Caco-2 (cell line): ENCODE measurements at regions not wholly inside any gene's neighbourhood (a gene's known extent, or its start where the extent isn't known, plus 50 kb on each side); places are given as distances from the start of the nearest gene placed in this dataset.

Experiments
- BruUV-seq: library from RNA; stranded (reverse); fragments of 400-500 nt; replicated peaks from 2 replicates; lab custom pipeline; 2021; lab: Mats Ljungman, UMichigan
- CTCF ChIA-PET: fragments of 300-600 bp; sonication (Branson Sonifier 250); formaldehyde crosslinking; loops from one replicate; lab custom pipeline; 2022; ENCODE audit warnings: antibody characterized with exemption; lab: Charles Lee
- POLR2A ChIA-PET: fragments of 300-600 bp; sonication (Branson Sonifier 250); formaldehyde crosslinking; loops from one replicate; lab custom pipeline; 2022; ENCODE audit warnings: antibody characterized with exemption; lab: Charles Lee
- DNase-seq, 2 experiments: peaks; one replicate each; pipeline versions ENCODE4 v3.0.0 to v3.0.0-alpha.2; 2020 to 2022
- H3K27me3 ChIP-seq: replicated peaks from 2 replicates; pipeline ENCODE4 v1.6.0; 2011; ENCODE audit warnings: low read length; ENCODE audit not compliant: control insufficient read depth, insufficient read depth
- H3K36me3 ChIP-seq: 2 replicates; pipeline ENCODE4 v1.5.1; 2011; ENCODE audit warnings: low read length; ENCODE audit not compliant: control insufficient read depth, insufficient read depth
- H3K4me1 ChIP-seq: fragments of 250-450 bp; sonication (Bioruptor Pico); 2 replicates; pipeline ENCODE4 v1.5.1; 2020; ENCODE audit warnings: mild to moderate bottlenecking
- H3K4me3 ChIP-seq: 2 replicates; pipeline ENCODE4 v1.5.1; 2011; ENCODE audit warnings: low read depth, mild to moderate bottlenecking, control low read depth, low read length
- H3K9me3 ChIP-seq: fragments of 250-450 bp; sonication (Bioruptor Pico); 2 replicates; pipeline ENCODE4 v1.5.1; 2020; ENCODE audit warnings: mild to moderate bottlenecking, moderate library complexity
- H3K27ac Mint-ChIP-seq: one replicate; pipeline ENCODE4 v1.8.0; 2022; ENCODE audit warnings: mixed read lengths; ENCODE audit not compliant: unreplicated experiment
- H3K27me3 Mint-ChIP-seq: one replicate; pipeline ENCODE4 v1.8.0; 2022; ENCODE audit warnings: mixed read lengths; ENCODE audit not compliant: insufficient read depth, unreplicated experiment
- H3K36me3 Mint-ChIP-seq: one replicate; pipeline ENCODE4 v1.8.0; 2022; ENCODE audit warnings: mild to moderate bottlenecking, mixed read lengths; ENCODE audit not compliant: insufficient read depth, unreplicated experiment
- H3K4me1 Mint-ChIP-seq: one replicate; pipeline ENCODE4 v1.8.0; 2022; ENCODE audit warnings: low read depth, mixed read lengths; ENCODE audit not compliant: unreplicated experiment
- H3K4me3 Mint-ChIP-seq: one replicate; pipeline ENCODE4 v1.8.0; 2022; ENCODE audit warnings: mild to moderate bottlenecking, moderate library complexity, mixed read lengths; ENCODE audit not compliant: unreplicated experiment
- H3K9me3 Mint-ChIP-seq: one replicate; pipeline ENCODE4 v1.8.0; 2022; ENCODE audit warnings: mixed read lengths; ENCODE audit not compliant: unreplicated experiment
- CTCF ChIP-seq, 2 experiments: fragments of 200-600 bp in 1 of 2; IDR thresholded peaks; 1 replicate in 1 of 2; 2 replicates in 1 of 2; pipeline versions ENCODE4 v1.5.1 to v1.8.0; 2011 to 2022; ENCODE audit warnings: antibody characterized with exemption in 1 of 2, control low read depth in 1 of 2, inconsistent platforms in 1 of 2, low read depth in 1 of 2, low read length in 1 of 2, mild to moderate bottlenecking in 1 of 2, moderate library complexity in 1 of 2; ENCODE audit not compliant: insufficient read depth in 1 of 2, severe bottlenecking in 1 of 2, unreplicated experiment in 1 of 2
- intact Hi-C: fragments of 100-400 bp; cut with micrococcal nuclease; formaldehyde crosslinking; loops from one replicate; pipeline ENCODE4 v1.10.0; 2022; ENCODE audit not compliant: unreplicated experiment

DNA sequence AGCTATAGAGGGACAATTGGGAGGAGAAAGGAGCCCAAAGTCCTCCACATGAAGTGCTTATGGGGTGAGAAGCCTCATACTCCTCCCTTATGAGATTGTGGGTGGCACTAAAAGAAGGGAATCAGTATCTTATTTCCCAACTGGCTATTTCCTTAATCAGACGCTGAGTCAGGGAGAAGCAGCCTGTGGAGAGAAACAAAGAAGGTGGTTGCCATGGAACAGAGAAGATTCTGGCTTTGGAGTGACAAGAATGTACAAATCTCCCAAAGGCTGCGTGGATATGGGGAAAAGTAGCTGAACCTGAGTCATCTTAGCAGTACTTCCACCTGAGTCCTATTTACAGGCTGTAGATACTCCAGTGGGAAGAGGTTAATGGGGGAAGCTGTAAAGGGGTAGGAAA, 115.8 kb upstream of the CWC22 start:
- H3K36me3 Mint-ChIP-seq: no peaks in the 10 kb centered on the region
- Histone ChIP-seq H3K27me3 (no peaks in the 10 kb centered on the region), H3K4me3 (no peak overlapping the region), H3K36me3 (no peaks in the 10 kb centered on the region), H3K9me3 (no peaks in the 10 kb centered on the region), H3K4me1 (no peaks in the 10 kb centered on the region)
- intact Hi-C loops: loop anchor here (5.0 to 10.0 kb wide), 2 partner anchors 484 to 572 kb away; no protein-coding TSS in a partner anchor
- no peak overlapping the region for H3K4me3 Mint-ChIP-seq
- no TSS peak for BruUV-seq
- ChIA-PET CTCF (no interaction called here), POLR2A (no interaction called here)
- no peak for DNase-seq
- no peaks in the 10 kb centered on the region for H3K4me1 Mint-ChIP-seq
- no peak overlapping the region for H3K27ac Mint-ChIP-seq
- peaks cover 5% of the 10 kb centered on the region for H3K27me3 Mint-ChIP-seq
- no peaks in the 10 kb centered on the region for H3K9me3 Mint-ChIP-seq
- TF ChIP-seq CTCF (IDR thresholded peaks at IDR 0.05; ENCODE audit: insufficient read depth in 1 of 2, low read depth in 1 of 2, low read length in 1 of 2, severe bottlenecking in 1 of 2, unreplicated experiment in 1 of 2): no peak

DNA sequence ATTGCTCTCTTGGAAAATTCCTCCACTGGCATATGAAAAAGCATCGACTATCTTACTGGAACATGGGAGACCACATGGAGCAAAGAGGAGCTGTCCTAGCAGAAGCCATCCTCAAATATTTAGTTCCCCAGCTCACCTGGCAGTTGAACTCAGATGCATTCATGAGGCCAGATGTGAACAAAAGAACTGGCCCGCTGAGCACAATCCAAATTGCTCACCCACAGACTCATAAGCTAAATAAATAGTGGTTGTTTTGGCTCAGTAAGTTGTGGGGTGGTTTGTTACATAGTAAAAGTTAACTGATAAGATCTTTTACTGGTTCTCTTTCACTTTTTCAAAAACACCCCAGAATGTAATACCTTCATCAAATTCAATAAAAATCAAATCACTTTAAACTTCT, 108.6 kb upstream of the CWC22 start:
- POLR2A ChIA-PET: no interaction called here
- CTCF ChIA-PET: no interaction called here
- BruUV-seq: no TSS peak

GRCh38 chr2:180115269-180115668, 108.2 kb upstream of the CWC22 start:
- DNase-seq: no peak
- Mint-ChIP-seq H3K4me1 (no peaks in the 10 kb centered on the region), H3K9me3 (no peaks in the 10 kb centered on the region), H3K36me3 (no peaks in the 10 kb centered on the region), H3K27ac (no peak overlapping the region), H3K27me3 (peaks cover 6% of the 10 kb centered on the region), H3K4me3 (no peak overlapping the region)
- Histone ChIP-seq H3K4me3 (no peak overlapping the region), H3K27me3 (no peaks in the 10 kb centered on the region), H3K36me3 (no peaks in the 10 kb centered on the region), H3K4me1 (no peaks in the 10 kb centered on the region), H3K9me3 (no peaks in the 10 kb centered on the region)
- ChIA-PET CTCF (no interaction called here), POLR2A (no interaction called here)
- no TSS peak for BruUV-seq
- no peak for TF ChIP-seq CTCF (IDR thresholded peaks at IDR 0.05; ENCODE audit: insufficient read depth in 1 of 2, low read depth in 1 of 2, low read length in 1 of 2, severe bottlenecking in 1 of 2, unreplicated experiment in 1 of 2)
- intact Hi-C loops: no loop called here

More for the DNA sequence above, 108.6 kb upstream of the CWC22 start:
- Histone ChIP-seq H3K9me3 (no peaks in the 10 kb centered on the region), H3K27me3 (no peaks in the 10 kb centered on the region), H3K4me3 (no peak overlapping the region), H3K4me1 (no peaks in the 10 kb centered on the region), H3K36me3 (no peaks in the 10 kb centered on the region)
- no peaks in the 10 kb centered on the region for H3K4me1 Mint-ChIP-seq
- H3K27me3 Mint-ChIP-seq: peaks cover 6% of the 10 kb centered on the region
- no peaks in the 10 kb centered on the region for H3K36me3 Mint-ChIP-seq
- no peak for DNase-seq
- H3K4me3 Mint-ChIP-seq: no peak overlapping the region
- no peak overlapping the region for H3K27ac Mint-ChIP-seq
- H3K9me3 Mint-ChIP-seq: no peaks in the 10 kb centered on the region
- intact Hi-C loops: no loop called here
- no peak for TF ChIP-seq CTCF (IDR thresholded peaks at IDR 0.05; ENCODE audit: insufficient read depth in 1 of 2, low read depth in 1 of 2, low read length in 1 of 2, severe bottlenecking in 1 of 2, unreplicated experiment in 1 of 2)
